Activated CD8-positive, alpha-beta memory T cell treated with anti-CD3 and anti-CD28 coated beads, Interleukin-2, amount 10 ng/mL, durations not matched to agents 7 days and 5 days (primary cell): ENCODE measurements at regions not wholly inside any gene's neighbourhood (a gene's known extent, or its start where the extent isn't known, plus 50 kb on each side); places are given as distances from the start of the nearest gene placed in this dataset.

ENCODE experiments used
- ATAC-seq: fragments of 150-1000 bp; cut with Tn5 transposase; one replicate; pipeline ENCODE4 v1.10.0; 2021; ENCODE audit warnings: moderate library complexity
- CTCF ChIA-PET: fragments of 350-600 bp; sonication (Branson Sonifier 250); formaldehyde crosslinking; loops from one replicate; lab custom pipeline; 2021; ENCODE audit warnings: antibody characterized with exemption; lab: Charles Lee
- DNase-seq: peaks from one replicate; pipeline ENCODE4 v3.0.0-alpha.2; 2020
- H3K27ac Mint-ChIP-seq: one replicate; pipeline ENCODE4 v1.8.0; 2021; ENCODE audit warnings: mild to moderate bottlenecking, mixed read lengths
- H3K27me3 Mint-ChIP-seq: one replicate; pipeline ENCODE4 v1.8.0; 2021; ENCODE audit warnings: mixed read lengths
- H3K36me3 Mint-ChIP-seq: one replicate; pipeline ENCODE4 v1.8.0; 2021; ENCODE audit warnings: mild to moderate bottlenecking, mixed read lengths
- H3K4me1 Mint-ChIP-seq: one replicate; pipeline ENCODE4 v1.8.0; 2021; ENCODE audit warnings: mixed read lengths
- H3K4me3 Mint-ChIP-seq: one replicate; pipeline ENCODE4 v1.8.0; 2021; ENCODE audit warnings: mild to moderate bottlenecking, moderate library complexity, mixed read lengths
- H3K9me3 Mint-ChIP-seq: one replicate; pipeline ENCODE4 v1.8.0; 2022; ENCODE audit warnings: low read depth, mixed read lengths

DNA sequence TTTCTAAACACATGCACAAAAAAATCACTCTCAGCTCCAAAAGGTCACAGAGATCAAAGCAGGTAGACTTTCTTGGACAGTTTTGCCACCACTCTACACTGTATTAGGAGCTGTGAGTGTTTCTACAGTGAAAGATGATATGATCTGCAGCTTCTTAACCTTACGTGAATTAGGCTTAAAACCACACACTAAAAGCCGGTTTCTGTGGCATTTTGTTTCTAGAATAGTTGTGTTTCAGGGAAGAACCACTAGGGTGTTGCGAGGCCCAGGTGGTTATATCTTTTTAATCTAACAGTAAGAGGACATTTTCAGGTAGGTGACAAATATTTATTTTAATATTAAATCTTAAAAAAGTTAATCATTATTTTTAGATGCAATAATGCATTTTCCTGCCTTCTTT, 216.4 kb downstream of the KLF5 start:
- ATAC-seq, result peak; percentile 82
- CTCF ChIA-PET, result interaction anchor here (0.7 to 1.6 kb wide), 3 partner anchors 9 to 51 kb away, joined by 3 to 4 read pairs (median 3); no protein-coding TSS in a partner anchor
- H3K36me3 Mint-ChIP-seq, result peaks cover 14% of the 10 kb centered on the region

DNA sequence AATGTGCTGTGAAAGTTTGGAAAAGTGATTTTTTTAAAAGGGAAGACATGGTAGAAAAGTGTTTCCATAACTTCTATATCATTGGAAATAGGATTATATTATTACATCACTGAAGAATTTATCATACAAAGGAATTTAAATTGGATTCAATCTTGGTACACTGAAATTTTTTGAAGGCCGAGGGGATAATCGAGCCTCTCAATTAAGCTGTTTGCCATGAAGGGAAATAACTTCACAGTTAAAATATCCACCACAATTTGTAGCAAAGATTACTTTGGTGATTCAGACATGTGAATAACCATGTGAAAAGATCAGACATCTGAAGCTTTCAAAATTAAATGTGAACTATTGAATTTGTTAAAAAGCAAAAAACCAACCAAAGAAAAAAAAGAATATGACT, 215.3 kb downstream of the KLF5 start:
- H3K27ac Mint-ChIP-seq, result no peak overlapping the region
- CTCF ChIA-PET, result interaction anchor here (1.6 kb wide), 1 partner anchor 10 kb away, joined by 3 read pairs; no protein-coding TSS in a partner anchor
- no peak overlapping the region for H3K4me3 Mint-ChIP-seq
- no peaks in the 10 kb centered on the region for H3K27me3 Mint-ChIP-seq
- DNase-seq (no peak), ATAC-seq (no peak)
- H3K4me1 Mint-ChIP-seq, result peaks cover 35% of the 10 kb centered on the region
- H3K9me3 Mint-ChIP-seq, result peaks cover 14% of the 10 kb centered on the region
- H3K36me3 Mint-ChIP-seq, result peaks cover 18% of the 10 kb centered on the region

More for the DNA sequence above, 216.4 kb downstream of the KLF5 start:
- peak; percentile 44 for DNase-seq
- Mint-ChIP-seq H3K4me1 (peaks cover 35% of the 10 kb centered on the region), H3K27ac (peak overlapping the region; percentile 53), H3K27me3 (no peaks in the 10 kb centered on the region), H3K9me3 (peaks cover 8% of the 10 kb centered on the region), H3K4me3 (no peak overlapping the region)

DNA sequence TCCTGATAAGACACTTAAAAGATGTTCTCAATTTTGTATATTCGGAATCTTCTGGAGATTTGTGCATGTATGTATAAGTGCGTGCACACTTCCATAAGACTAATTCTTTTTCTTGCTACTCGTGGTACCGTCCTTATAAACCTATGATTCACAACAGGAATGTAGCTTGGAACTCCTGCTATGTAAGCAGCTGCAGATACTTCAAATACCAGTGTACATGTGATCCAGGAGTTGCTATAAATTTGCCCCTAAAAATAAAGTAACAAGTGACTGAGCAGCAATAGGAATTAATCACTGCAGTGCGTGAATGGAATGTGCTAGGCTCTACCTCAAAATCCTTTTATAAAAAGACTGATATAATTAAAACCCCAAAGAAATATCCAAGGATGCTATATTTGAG, 214.9 kb downstream of the KLF5 start:
- DNase-seq (no peak), ATAC-seq (no peak)
- peaks cover 35% of the 10 kb centered on the region for H3K4me1 Mint-ChIP-seq
- no peak overlapping the region for H3K27ac Mint-ChIP-seq
- no peaks in the 10 kb centered on the region for H3K27me3 Mint-ChIP-seq
- H3K36me3 Mint-ChIP-seq, result peaks cover 18% of the 10 kb centered on the region
- H3K9me3 Mint-ChIP-seq, result peaks cover 18% of the 10 kb centered on the region
- CTCF ChIA-PET, result interaction anchor here (1.6 kb wide), 1 partner anchor 10 kb away, joined by 3 read pairs; no protein-coding TSS in a partner anchor
- H3K4me3 Mint-ChIP-seq, result no peak overlapping the region

DNA sequence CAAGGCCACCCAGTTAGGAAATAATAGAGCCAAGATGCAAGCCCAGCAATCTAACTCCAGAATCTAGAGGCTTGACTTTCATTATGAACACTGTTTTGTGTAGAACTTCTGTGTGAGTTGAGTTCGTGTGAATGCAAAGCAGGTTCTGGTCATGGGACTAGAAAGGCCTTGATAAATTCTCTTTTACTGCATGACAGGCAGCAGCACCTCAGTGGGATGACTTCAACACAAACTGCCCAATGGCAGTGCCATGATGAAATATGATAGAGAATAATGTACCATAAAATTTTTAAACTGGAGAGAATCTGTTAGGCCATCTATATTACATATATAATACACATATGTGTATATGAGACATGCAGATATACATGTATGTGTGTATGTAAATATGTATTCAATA, 214.5 kb downstream of the KLF5 start:
- CTCF ChIA-PET, result no interaction called here
- no peak for ATAC-seq
- H3K27me3 Mint-ChIP-seq, result no peaks in the 10 kb centered on the region
- peaks cover 33% of the 10 kb centered on the region for H3K4me1 Mint-ChIP-seq
- no peak for DNase-seq
- H3K4me3 Mint-ChIP-seq, result no peak overlapping the region
- H3K9me3 Mint-ChIP-seq, result peaks cover 18% of the 10 kb centered on the region
- peaks cover 18% of the 10 kb centered on the region for H3K36me3 Mint-ChIP-seq
- H3K27ac Mint-ChIP-seq, result no peak overlapping the region

DNA sequence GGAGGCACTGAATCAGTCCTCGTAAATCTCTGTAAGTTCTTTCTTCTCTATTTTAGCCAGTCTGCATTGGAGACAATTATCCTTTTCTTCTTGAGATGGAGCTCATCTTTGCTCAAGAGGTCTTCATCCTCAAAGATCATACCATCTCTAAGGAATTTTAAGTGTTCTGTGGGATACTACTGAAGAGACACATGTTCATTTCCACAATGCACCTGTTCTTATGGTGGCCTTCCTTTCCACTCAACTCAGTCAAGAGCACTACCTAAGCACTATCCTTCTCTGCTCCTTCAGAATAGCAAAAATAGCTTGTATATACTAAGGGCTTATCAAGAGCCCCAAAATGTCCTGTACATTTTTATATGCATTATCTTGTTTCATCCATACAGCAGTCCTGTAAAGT, 214.0 kb downstream of the KLF5 start:
- peaks cover 29% of the 10 kb centered on the region for H3K4me1 Mint-ChIP-seq
- CTCF ChIA-PET, result no interaction called here
- ATAC-seq (no peak), DNase-seq (no peak)
- no peak overlapping the region for H3K27ac Mint-ChIP-seq
- H3K4me3 Mint-ChIP-seq, result no peak overlapping the region
- peaks cover 14% of the 10 kb centered on the region for H3K36me3 Mint-ChIP-seq
- H3K9me3 Mint-ChIP-seq, result peaks cover 18% of the 10 kb centered on the region
- no peaks in the 10 kb centered on the region for H3K27me3 Mint-ChIP-seq

DNA sequence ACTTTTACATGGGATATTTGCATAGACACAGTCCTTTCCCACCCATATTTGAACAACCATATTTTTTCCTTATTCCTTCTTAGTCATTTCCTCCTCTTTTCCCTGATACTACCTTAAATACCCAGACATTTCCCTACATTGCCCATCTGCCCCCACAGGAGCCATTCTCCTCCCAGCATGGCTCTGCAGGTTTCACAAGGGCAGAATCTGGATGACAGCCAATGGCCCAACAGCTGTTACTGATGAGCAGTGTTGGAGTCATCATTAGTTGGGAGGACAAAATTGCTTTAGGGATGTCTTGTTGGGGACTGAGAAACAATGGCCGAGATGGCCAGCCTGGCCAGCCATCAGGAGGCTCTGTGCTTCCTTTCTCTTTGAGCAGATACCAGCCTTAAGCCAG, 209.5 kb downstream of the KLF5 start:
- H3K9me3 Mint-ChIP-seq, result peaks cover 14% of the 10 kb centered on the region
- peaks cover 8% of the 10 kb centered on the region for H3K27me3 Mint-ChIP-seq
- CTCF ChIA-PET, result no interaction called here
- H3K27ac Mint-ChIP-seq, result no peak overlapping the region
- DNase-seq (no peak), ATAC-seq (no peak)
- peaks cover 5% of the 10 kb centered on the region for H3K36me3 Mint-ChIP-seq
- H3K4me3 Mint-ChIP-seq, result no peak overlapping the region
- peaks cover 6% of the 10 kb centered on the region for H3K4me1 Mint-ChIP-seq

DNA sequence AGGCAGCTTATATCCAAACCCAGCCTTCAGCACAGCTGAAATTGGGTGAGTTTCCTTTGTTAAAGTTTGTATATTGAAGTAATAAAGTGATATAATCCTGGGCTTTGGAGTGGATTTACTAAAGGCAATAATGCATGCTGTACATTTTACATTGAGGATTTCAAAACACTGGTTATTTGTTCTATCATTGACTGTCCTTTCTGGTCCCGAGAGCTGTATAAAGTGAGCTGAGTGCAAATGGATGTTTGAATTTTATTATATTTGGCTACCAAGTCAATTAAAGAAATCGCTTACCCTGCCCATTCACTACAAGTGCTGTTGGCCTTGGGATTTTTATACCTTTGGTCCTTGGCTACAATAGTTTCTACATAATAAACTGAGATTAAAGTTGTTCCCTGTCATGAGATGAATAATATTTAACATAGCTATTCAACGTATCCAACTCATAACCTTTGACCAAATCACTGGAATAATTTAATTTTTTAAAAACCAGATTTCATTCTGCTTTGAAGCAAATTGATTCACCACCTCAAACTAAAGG, 207.9 kb downstream of the KLF5 start:
- CTCF ChIA-PET, result no interaction called here

DNA sequence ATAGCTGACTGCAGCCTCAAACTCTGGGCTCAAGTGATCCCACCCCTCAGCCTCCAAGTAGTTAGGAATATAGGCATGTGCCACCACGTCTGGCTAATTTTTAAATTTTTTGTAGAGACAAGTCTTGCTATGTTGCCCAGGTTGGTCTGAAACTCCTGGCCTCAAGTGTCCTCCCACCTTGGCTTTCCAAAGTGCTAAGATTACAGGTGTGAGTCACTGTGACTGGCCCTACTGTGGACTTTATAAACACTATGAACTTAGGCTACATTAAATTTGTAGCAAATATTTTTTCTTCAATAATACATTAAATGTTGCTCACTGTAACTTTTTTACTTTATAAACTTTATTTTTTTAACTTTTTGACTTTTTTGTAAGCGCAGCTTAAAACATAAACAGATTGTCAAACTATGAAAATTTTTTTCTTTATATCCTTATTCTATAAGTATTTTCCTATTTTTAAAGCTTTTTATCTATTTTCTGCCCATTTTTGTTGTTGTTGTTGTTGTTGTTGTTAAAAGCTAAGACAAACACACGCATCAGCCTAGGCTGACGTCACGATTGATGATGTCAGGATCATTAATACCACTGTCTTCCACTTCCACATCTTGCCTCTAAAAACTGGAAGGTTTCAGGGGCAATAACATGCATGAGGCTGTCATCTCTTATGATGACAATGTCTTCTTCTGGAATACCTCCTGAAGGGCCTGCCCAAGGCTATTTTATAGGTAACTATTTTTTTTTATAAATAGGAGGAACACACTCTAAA, 204.2 kb downstream of the KLF5 start:
- H3K4me3 Mint-ChIP-seq, result no peak overlapping the region
- no peaks in the 10 kb centered on the region for H3K36me3 Mint-ChIP-seq
- DNase-seq, result no peak
- no peaks in the 10 kb centered on the region for H3K9me3 Mint-ChIP-seq
- peaks cover 13% of the 10 kb centered on the region for H3K27me3 Mint-ChIP-seq
- no peak overlapping the region for H3K27ac Mint-ChIP-seq
- H3K4me1 Mint-ChIP-seq, result no peaks in the 10 kb centered on the region
- CTCF ChIA-PET, result no interaction called here
- no peak for ATAC-seq

More for the DNA sequence above, 207.9 kb downstream of the KLF5 start:
- DNase-seq (no peak), ATAC-seq (no peak)
- H3K27me3 Mint-ChIP-seq, result peaks cover 8% of the 10 kb centered on the region
- peaks cover 4% of the 10 kb centered on the region for H3K36me3 Mint-ChIP-seq
- H3K27ac Mint-ChIP-seq, result no peak overlapping the region
- H3K9me3 Mint-ChIP-seq, result peaks cover 14% of the 10 kb centered on the region
- H3K4me3 Mint-ChIP-seq, result no peak overlapping the region
- no peaks in the 10 kb centered on the region for H3K4me1 Mint-ChIP-seq

DNA sequence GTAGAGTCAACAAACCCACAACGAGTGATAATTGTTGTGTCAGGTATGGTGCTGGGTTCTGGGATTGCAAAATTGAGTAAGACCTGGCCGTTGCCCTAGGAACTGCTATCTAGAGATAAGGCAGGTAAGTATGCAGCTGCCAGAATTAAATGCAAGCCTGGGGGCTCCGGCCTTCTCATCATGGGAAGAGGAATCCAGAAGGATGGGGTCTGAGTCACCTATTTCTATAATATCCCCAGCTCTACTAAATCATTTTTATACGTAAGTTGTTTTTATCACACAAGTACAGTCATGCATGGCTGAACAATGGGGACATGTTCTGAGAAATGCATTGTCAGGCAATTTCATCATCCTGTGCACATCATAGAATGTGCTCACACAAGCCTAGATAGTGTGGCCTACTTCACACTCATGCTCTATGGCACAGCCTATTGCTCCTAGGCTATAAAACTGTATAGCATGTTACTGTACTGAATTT, 203.0 kb downstream of the KLF5 start:
- Mint-ChIP-seq H3K4me3 (no peak overlapping the region), H3K4me1 (no peaks in the 10 kb centered on the region), H3K36me3 (no peaks in the 10 kb centered on the region), H3K27ac (no peak overlapping the region), H3K27me3 (peaks cover 13% of the 10 kb centered on the region), H3K9me3 (no peaks in the 10 kb centered on the region)
- DNase-seq (no peak), ATAC-seq (no peak)
- CTCF ChIA-PET, result no interaction called here

DNA sequence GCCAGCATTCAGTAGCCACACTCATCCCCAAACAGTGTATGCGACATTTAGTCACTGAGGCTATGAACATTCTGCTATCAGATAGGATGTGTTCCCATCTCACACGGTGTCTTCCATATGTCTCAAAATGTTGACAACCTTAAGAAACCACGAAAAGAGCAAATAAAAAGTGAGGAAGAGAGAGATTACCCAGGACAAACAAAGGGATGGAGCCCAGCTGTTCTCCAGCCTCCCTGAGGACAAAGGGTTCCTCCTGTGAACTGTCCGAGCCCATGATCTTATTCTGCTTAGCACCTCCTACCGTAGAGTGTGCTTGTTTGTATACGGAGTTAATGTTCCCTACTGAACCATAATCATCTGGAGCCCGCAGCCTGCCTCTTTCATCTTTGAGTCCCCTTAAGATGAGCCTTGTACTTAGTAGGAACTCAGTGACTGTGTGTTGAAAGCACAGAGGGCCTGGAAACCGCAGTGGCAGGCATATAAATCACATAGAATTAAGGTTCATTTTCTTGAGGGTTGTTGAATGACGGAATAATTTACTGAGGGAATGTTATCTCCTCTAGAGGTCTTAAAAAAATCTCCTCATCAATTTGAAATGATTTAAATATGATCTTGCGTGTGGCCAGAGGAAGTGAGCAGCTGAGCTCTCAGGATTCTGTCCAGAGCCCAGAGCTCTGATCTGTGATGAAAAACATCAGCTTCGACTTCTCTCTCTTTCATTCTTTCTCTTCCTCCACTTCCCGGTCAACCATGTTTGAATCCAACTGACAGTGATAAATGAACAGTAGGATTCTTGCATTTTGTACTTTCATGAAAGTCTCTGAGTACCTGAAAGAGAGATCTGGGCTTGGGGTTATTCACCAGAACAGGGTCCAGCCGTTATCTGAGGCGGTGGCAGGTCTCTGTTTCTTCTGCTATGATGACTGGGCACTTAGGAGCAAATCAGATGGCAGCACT, 200.5 kb downstream of the KLF5 start:
- Mint-ChIP-seq H3K4me1 (no peaks in the 10 kb centered on the region), H3K9me3 (no peaks in the 10 kb centered on the region), H3K4me3 (no peak overlapping the region), H3K27ac (no peak overlapping the region), H3K27me3 (peaks cover 10% of the 10 kb centered on the region), H3K36me3 (no peaks in the 10 kb centered on the region)
- DNase-seq (no peak), ATAC-seq (no peak)
- CTCF ChIA-PET, result no interaction called here

DNA sequence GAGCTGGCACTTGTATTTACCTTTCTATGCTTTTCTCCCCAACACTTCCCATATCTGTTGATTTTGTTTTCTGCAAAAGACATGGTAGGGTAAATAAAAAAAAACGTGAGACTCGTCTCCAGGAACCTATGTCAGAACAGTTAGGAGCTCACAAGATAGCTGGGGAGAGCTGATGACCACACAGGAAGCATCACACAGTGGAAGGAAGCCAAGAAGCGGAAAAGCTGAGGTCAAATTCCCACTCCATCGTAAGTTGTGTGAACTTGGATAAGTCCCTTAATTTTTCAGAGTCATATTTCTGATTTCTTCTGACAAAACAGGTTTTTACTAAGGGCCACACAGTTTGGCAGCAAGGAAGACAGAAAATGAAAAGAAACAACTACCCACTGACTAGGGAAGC, 199.6 kb downstream of the KLF5 start:
- DNase-seq (no peak), ATAC-seq (no peak)
- CTCF ChIA-PET, result interaction anchor here (0.6 kb wide), 1 partner anchor 549 kb away, joined by 3 read pairs; no protein-coding TSS in a partner anchor
- no peaks in the 10 kb centered on the region for H3K4me1 Mint-ChIP-seq
- H3K36me3 Mint-ChIP-seq, result no peaks in the 10 kb centered on the region
- no peak overlapping the region for H3K27ac Mint-ChIP-seq
- no peak overlapping the region for H3K4me3 Mint-ChIP-seq
- no peaks in the 10 kb centered on the region for H3K9me3 Mint-ChIP-seq
- peaks cover 5% of the 10 kb centered on the region for H3K27me3 Mint-ChIP-seq

DNA sequence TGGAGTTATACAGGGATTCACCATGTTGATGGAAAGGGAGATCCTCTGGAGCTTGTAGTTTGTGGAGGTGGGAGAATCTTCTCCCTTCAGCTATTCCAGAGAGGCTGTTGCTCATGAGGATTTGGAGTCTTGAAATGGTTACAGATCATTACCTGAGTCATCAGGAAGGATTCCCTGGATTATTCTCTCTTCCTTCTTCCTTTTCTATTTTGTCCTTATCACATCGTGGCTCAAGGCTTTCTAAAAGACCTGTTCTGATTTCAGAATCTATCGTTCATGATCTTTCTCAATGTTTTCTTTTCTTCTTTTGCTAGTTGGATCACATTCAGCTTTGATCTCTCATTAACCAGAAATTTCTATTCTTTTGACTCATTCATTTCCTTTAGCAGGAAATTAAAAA, 196.0 kb downstream of the KLF5 start:
- H3K9me3 Mint-ChIP-seq, result no peaks in the 10 kb centered on the region
- H3K4me3 Mint-ChIP-seq, result no peak overlapping the region
- no peak overlapping the region for H3K27ac Mint-ChIP-seq
- ATAC-seq (no peak), DNase-seq (no peak)
- CTCF ChIA-PET, result no interaction called here
- H3K27me3 Mint-ChIP-seq, result peaks cover 12% of the 10 kb centered on the region
- H3K4me1 Mint-ChIP-seq, result no peaks in the 10 kb centered on the region
- no peaks in the 10 kb centered on the region for H3K36me3 Mint-ChIP-seq

DNA sequence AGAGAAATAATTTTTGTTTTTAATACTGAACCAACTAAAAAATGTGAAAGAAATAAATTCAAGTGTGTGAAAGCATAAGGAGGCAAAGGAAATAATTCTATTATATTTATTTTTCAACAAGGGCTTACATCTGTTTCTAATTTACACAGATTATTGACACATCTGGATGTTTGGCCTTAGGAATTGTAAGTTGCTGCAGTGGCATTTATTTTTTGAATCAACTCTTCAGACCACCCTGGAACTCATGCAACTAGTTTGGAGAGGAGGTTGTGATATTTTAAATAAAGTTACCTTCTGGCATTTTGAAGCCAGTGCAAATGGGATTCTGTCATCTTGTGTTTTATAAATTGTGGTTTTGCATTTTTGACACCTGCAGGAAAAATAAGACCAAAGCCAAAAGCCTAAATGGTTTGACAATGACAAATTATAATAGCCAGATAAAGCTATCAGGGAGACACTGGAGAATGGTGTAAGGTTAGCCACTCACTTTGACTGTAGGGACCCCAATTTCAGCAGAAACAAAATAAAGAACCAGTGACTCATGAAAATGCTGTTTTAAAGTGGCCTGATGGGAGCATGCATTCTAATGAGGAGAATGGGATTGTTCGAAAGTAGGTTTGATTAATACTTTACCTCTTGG, 192.9 kb downstream of the KLF5 start:
- no peak for DNase-seq
- H3K27ac Mint-ChIP-seq, result no peak overlapping the region
- H3K27me3 Mint-ChIP-seq, result peaks cover 13% of the 10 kb centered on the region
- H3K4me3 Mint-ChIP-seq, result no peak overlapping the region
- no peak for ATAC-seq
- no peaks in the 10 kb centered on the region for H3K36me3 Mint-ChIP-seq
- CTCF ChIA-PET, result no interaction called here
- no peaks in the 10 kb centered on the region for H3K9me3 Mint-ChIP-seq
- H3K4me1 Mint-ChIP-seq, result no peaks in the 10 kb centered on the region
